HG03571 (cell line): ENCODE measurements at regions not wholly inside any gene's neighbourhood (a gene's known extent, or its start where the extent isn't known, plus 50 kb on each side); places are given as distances from the start of the nearest gene placed in this dataset.

Source experiments
- ATAC-seq: cut with Tn5 transposase; IDR thresholded peaks from one replicate; pipeline ENCODE4 v1.9.1; 2021; ENCODE audit not compliant: unreplicated experiment

DNA sequence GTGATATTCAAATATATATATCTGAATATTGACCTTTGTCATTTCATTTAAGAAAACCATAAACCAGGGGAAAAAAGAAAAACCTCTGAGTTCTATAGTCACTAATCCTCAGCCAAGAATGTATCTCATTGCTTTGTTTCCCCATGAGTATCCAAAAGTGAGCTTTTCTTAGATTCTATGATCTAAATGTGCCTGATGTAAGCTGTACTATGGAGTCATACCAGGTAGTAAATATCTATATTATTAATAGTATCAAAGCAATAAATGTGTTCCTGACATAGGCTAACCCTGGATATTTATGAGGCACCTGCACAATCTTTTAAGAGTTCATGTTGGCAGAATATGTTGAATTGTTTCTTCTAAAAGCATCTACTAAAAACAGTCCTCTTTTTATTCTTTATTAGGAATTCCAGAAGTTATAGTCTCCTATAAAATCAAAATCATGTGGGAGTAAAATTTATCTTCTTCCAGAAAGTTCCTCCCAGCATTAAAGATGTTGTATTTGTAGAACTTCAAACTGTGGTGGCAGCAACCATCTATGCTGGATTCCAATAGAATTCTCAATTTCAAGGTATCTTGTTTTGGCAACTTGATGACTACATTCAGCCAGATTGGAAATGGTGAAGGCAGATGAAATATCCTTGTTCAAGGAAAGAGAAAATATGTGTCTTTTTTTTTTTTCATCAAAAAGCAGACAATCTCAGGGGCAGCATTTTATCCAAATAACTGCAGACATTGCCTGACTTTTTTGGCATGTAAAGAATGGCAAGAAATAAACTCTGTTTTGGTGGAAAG lies 139.7 kb upstream of the RASSF8 start:
- no peak for ATAC-seq

DNA sequence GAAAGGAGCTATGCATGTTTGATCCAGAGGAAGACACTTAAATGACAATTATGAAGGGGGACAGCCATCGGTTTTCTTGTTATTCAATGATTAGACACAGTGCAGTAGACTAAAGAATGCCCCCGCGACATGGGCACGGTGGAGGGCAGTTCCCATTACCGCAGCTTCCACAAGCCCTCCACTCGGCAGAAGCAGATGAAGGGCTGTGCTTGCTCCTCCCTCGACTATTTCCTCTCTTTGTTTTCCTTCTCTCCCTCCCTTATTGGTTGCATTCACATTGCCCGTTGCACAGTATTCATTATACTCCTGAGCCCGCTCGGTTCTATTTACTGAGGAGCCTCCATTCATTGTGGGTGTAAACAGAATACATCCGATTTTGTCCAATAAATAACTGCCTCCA lies 138.8 kb upstream of the RASSF8 start:
- no peak for ATAC-seq

DNA sequence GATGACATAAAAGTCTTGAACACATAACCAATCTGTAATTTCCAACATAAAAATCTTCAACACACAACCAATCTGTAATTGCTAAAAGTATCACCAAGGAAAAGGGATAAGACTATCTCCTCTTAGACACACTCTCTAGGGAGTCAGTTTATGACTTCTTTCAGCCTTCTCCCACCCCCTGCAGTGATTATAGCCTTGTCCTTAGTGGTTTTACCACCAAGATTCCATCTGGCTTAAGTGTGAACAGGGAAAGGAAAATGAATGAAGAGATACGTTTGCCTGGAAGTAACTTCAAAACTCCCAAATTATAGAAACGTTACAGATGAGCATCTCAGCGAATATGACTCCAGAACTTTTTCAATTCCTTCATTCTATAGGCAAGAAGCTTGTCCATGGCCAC lies 136.2 kb upstream of the RASSF8 start:
- ATAC-seq: no peak

DNA sequence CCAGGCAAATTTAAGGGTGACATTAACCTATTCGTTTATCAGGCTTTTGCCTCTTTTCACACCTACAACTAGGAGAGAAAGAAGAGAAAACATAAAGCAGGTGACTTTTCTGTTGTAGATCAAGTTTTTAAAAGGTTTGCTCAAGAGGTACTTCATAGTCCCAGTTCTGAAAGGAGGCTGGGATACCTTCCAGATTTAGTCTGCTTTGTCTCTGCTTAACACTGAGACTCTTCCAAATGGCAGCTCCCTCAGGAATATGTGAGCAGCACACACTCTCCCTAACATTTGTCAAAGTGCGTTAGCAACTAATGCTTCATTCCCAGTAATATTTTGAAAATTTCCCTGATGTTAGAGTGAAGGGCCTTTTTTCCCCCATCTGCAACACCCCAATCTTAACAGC lies 133.7 kb upstream of the RASSF8 start:
- ATAC-seq: no peak

DNA sequence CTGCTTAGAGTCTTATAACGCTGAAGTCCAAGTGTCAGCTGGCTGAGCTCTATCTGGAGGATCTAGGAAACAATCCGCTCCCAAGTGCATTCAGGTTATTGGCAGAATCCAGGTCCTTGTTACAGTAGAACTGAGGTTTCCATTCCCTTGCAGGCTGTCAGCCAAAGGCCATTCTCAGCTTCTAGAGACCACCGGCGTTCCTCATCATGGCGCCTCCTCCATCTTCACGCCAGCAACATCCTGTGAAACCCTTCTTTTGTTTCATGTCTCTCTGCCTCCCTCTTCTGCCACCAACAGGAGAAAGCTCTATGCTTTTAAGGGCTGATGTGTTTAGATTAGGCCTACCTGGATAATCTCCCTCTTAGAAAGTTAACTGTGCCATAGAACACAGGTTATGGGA lies 133.0 kb upstream of the RASSF8 start:
- no peak for ATAC-seq

DNA sequence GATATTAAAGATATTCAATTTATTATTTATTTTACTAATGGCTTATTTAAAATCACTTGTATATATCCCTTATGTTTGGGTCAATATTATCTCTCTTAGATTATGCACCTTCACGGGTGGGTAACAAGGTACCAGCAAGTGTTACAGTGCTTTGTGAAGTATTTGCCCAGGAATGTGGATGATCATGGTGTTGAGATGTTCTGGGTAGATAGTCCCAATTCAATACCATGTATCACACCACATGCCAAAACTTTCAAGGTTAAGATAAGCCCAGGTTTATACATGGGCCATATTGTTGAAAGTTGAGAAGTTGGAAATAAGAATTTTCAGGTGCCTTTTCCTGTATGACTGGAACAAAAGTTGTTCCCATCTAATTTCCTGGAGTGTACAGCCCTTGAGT lies 131.3 kb upstream of the RASSF8 start:
- ATAC-seq: no peak

DNA sequence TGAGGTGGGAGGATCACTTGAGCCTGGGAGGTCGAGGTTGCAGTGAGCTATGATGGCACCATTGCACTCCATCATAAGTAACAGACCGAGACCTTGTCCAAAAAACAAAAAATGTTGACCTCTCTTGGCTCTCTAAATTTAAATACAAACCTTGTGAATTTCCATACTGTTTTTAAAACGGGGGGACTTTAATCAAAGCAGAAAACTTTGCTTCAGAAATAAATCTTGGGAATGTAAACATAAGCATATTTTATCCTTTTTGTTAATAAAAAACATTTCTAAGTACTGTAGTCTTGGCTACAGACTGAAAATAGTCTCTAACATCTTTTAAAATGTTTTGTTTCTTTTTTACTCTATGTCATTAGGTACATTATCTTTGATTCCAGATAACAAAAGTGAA lies 130.7 kb upstream of the RASSF8 start:
- ATAC-seq: no peak

DNA sequence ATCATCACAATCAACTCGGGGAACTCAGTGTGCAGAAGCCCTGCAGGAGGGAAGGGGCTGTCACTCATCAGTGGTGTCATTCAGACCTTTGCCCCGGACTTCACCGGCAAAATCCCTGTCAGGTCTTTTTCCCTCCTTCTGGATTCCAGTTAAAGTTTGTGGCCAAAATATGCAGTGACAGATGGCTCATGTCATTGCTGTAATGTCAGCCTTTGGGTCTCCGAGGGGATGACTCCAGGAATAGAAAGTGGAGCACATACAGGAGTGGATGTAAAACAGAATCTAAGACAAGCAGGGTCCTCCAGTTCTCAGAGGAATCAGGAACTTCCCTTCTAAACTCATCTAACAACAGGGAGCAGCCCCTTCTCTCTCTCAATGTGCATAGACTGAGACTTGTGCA lies 130.3 kb upstream of the RASSF8 start:
- ATAC-seq: no peak

DNA sequence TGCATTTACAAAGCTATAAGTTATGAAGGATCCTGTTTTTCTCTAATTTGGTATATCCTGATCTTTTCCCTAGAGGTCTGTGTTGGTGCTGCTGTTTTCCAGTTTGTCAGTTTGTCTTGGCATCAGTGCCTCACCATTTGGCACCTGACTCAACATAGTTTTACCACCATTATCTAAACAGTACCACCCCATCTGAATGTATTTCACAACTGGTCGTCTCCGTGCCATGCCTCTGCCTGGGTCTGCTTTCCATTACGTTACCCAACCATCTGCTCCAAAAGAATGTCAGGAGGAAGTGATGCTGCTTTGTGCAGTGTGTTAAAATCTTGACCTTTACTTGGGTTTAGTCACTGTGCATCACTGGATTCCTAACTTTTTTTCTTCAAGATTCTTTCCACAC lies 129.3 kb upstream of the RASSF8 start:
- no peak for ATAC-seq

DNA sequence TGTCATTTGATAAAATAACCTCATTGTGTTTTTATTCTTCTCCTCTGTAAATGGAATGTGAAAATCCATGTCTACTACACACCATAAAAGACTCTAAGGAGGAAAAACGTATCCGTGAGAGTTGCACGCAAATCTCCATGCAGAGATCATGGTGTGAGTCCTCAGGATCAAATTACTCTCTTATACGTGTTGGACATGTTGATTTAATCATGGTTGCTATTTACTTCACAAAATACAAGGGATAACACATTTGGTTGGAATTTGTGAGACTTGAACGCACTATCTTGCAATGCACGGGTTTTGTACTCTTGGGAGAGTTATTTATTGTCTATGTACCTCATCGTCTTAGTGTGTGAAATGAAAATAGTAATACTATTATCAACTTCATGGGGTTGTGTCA lies 128.0 kb upstream of the RASSF8 start:
- no peak for ATAC-seq

DNA sequence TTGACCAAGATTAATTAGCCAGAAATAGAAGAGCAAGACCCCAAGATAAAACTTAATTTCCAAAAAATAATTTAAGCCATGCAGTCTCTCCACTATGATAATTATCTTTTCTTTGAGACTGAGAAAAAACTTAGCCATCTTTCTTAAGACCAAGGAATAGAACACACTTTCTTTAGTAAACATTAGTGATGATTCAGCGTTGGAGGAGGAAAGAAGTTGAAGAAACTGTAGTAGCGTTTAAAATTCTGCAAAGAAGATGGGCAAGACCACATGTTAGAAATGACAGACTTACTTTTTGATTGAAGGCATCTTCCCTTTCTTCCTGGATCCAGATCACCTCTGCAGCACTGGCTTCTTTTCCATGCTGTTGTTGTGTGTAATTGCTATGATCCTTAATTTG lies 124.8 kb upstream of the RASSF8 start:
- no peak for ATAC-seq

DNA sequence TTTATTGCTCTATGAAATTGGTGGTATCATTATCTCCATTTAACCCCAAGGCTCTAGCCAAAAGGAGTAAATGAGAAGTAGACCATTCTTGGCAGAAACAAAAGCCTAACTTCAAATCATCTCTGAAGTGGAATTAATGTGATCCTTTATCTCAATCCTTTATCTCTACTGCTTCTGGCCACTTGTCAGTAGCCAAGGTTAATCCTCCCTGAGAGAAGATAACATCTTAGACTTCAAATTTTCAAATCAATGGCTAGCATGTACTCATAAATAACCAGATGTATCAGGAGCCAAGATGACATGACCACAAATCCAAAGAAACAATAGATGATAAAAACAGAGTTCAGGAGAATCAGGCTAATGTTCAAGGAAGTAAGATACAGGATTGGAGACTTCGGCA lies 123.1 kb upstream of the RASSF8 start:
- ATAC-seq: no peak

DNA sequence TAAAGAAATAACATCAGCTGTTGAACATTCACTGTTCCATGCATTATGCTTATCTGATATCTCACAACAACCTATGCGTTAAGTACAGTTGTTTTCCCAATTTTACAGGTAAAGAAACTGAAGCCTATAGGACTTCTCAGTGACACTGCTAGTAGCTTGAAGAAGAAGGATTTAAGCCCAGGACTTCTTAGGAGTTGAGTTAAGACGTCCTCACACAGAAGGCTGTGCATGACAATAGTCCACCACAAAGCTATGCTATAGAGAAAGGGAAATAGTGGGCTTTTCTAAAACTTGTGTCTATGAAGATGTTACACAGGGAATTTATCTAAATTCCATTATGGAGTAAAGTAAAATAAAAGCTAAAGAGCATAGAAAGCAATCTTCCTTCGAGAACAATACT lies 120.5 kb upstream of the RASSF8 start:
- ATAC-seq: no peak

DNA sequence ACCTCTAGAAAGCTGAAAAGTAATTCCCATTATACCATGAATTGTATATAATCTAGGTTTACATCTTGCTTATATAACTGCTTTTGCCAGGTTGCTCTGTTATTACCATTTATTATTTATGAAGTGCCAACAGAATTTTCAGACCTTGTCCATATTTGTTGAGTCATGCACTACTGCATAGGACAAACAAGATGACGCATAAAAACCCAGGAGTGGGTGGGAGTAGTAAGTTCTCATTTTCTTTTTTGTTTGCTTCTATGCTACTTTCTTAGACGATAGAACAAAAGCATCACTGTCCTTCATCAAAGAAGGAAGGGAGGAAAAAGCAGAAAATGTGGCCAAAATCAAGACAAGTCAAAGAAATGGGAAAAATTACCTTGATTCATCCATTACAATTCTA lies 119.0 kb upstream of the RASSF8 start:
- no peak for ATAC-seq

DNA sequence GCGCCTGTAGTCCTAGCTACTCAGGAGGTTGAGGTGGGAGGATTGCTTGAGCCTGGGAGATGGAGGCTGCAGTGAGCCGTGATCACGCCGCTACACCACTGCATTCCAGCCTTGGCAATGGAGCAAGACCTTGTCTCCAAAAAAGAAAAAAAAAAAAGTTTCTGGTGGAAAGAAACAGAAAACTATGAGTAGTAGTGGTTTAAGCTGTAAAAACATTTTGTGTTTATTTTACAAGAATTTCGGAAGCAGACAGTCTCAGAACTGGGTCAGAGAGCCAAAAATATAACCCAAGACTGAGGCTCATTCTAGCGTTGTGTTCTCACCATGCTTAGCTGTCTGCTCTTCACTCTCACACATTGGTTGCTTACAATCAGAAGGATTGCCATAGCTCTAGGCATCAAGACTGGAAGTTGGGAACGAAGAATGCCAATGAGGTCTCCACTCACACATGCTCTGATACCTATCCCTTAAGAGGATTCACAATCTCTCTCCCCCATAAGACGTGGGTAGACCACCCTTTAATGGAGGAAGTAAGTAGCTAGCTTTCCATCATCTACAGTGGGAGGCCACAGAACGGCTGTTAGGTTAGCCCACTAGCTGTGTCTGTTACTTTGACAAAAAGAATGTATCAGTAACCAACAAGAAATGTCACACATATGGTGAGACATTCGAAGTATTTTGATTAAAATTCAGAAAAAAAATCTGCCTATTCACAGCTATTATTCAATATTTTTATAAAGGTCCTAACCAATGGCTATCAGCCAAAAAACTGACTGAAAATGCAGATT lies 117.6 kb upstream of the RASSF8 start:
- no peak for ATAC-seq

DNA sequence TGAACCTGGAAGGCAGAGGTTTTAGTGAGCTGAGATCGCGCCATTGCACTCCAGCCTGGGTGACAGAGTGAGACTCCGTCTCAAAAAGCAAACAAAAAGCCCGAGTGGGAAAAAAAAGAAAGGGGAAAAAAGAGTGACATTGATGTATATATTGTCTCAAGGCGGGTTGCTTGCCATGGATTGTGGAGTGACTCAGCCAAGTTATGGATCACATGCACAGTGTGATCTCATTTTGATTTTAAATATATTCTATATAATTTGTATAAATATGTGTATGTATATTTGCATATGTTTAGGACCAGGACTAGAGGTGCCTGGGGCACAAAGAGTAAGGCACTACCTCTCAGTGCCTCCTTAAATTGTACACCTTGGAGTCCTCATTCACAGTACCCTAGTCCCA lies 116.2 kb upstream of the RASSF8 start:
- ATAC-seq: no peak

DNA sequence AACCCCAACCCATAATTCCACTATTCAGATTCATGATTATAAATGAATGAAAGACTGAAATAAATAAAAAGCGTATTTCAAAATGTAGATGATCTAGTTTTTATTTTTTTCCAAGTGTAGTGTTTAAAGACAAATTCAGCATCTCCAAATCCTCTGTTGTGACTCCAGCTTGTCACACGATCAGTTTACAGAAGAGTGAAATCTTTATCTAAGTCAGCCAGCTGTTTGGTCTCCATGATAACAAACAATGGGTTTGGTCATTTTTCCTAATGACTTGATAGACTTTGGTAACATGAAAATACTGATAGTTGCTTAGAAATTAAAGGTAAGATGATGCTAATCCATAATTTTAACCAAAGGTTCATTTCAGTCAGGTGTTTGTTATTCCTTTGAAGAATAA lies 114.5 kb upstream of the RASSF8 start:
- ATAC-seq: no peak

DNA sequence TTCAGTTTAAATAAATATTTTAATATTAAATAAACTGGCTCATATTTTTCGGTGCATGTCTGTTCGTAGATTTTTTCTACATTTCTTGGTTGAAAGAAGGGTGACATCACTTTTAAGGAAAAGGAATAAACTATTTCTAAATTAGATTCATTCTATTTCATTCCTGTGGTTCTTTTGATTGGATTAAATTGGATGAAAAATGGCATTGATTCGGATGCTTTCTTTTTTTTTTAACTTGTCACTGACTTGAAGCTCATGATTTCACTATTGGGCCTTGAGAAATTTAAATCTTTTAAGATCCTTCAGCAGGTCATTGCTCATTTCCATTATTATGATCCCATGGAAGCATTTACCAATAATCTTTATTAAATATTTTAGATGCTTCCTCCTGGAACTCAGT lies 113.1 kb upstream of the RASSF8 start:
- ATAC-seq: no peak

DNA sequence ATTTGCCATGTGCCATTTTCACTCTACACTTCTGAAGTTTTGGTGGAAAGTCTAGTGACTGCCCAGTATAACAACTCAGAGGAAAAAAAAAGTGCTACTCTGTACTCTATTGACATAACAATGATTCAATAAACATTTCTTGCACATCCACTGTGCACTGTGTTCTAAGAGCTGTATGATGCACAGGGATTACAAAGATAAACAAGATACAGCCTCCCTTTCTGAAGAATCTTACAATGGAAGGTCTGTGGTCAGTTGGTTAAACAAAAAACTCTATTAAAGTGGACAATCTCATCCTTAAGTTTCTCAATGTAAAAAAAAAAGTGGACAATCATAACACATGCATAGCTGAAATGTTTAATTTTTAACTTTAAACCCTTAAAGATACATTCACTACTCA lies 105.7 kb upstream of the RASSF8 start:
- ATAC-seq: no peak

DNA sequence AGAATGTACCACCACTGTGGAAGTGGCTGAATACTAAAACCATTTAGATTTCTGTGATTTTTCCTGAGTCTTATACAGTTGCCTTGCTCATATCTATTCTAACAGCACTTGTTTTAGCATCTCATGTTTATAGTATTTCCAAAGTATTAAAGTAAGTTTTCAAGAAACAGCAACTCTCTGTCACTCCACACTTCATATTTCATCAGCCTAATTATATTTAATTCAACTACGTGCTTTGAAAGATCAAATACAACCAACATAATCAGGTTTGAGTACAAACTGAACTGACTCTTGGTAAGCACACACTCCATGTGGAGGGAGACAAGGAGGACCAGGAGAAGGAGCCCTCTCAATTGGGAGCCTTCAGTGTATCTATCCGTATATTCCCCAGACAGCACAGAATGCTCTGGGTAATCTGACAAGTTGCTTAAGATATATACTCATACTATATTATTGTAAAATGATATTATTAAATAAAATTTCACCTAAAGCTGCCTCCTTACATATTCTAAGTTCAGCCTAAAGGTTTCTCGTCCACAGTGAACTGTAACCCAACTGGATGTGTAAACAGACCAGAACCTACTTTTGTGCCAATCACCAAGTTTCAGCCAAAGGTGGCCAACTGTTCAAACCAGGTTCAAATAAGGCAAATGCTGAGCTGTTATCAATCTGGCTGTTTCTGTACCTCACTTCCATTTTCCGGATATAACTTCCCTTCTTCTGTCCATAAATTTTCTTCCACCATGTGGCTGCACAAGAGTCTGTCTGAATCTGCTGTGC lies 105.0 kb upstream of the RASSF8 start:
- no peak for ATAC-seq

DNA sequence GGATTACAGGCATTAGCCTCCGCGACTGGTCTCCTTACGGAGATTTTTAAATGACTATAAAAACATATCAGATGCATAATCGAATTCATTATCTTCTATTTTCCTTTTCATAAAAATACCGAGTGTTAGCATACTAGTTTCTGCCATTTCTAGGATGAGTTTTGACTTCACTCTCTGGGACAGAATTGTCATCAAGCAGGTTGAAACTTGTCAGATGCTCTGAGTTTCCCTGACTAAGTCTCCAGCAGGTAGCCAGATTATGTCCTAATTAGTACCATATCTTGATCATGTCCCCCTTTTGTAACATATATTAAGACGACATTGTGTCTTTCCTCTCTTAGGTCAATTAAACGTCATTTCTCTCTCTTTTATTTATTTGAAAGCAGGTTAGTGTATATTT lies 103.5 kb upstream of the RASSF8 start:
- no peak for ATAC-seq

DNA sequence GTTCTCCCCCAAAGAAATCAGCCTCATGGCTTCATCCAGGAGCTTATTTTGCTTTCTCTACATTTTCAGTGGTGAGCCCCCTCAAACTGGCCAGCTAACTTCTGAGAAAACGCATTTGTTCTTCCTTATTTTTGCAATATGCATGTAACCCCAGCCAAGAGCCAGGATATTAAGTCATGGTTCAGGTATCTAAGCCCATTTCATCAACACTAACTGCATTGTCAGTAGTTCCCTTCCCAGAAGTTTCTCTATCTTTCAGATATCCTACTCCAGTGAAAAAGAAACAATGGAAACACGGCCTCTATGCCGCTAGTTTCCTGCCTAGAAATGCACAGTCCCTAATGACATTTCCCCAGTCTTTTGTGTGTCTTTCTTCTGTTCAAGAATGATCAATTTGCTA lies 102.8 kb upstream of the RASSF8 start:
- no peak for ATAC-seq
